ENCODE measurements at regions not wholly inside any gene's neighbourhood (a gene's known extent, or its start where the extent isn't known, plus 50 kb on each side); places are given as distances from the start of the nearest gene placed in this dataset.

GRCh38 chr3:46122091-46122490 is 86.0 kb downstream of the CCR1 start:
- DNase-seq (ENCODE audit: low spot score in 2 of 2) (no peak), ATAC-seq (no peak)
- no peak overlapping the region for H3K27ac Mint-ChIP-seq
- H3K4me3 Mint-ChIP-seq: no peak overlapping the region
- H3K4me1 Mint-ChIP-seq: no peaks in the 10 kb centered on the region
- no peaks in the 10 kb centered on the region for H3K36me3 Mint-ChIP-seq
- H3K9me3 Mint-ChIP-seq: no peaks in the 10 kb centered on the region

GRCh38 chr3:46120983-46121382 is 87.1 kb downstream of the CCR1 start:
- DNase-seq (ENCODE audit: low spot score in 2 of 2) (no peak), ATAC-seq (no peak)
- H3K4me1 Mint-ChIP-seq: no peaks in the 10 kb centered on the region
- H3K36me3 Mint-ChIP-seq: no peaks in the 10 kb centered on the region
- H3K27ac Mint-ChIP-seq: no peak overlapping the region
- H3K9me3 Mint-ChIP-seq: no peaks in the 10 kb centered on the region
- no peak overlapping the region for H3K4me3 Mint-ChIP-seq

GRCh38 chr3:46119709-46120498 is 88.2 kb downstream of the CCR1 start:
- no peak for DNase-seq (ENCODE audit: low spot score in 2 of 2)
- H3K4me3 Mint-ChIP-seq: no peak overlapping the region
- H3K27ac Mint-ChIP-seq: no peak overlapping the region
- H3K9me3 Mint-ChIP-seq: no peaks in the 10 kb centered on the region
- H3K36me3 Mint-ChIP-seq: no peaks in the 10 kb centered on the region
- ATAC-seq: no peak
- H3K4me1 Mint-ChIP-seq: no peaks in the 10 kb centered on the region

- Mint-ChIP-seq H3K4me3 (no peak overlapping the region), H3K36me3 (no peaks in the 10 kb centered on the region), H3K27ac (no peak overlapping the region), H3K9me3 (no peaks in the 10 kb centered on the region), H3K4me1 (peaks cover 6% of the 10 kb centered on the region)
- no peak for ATAC-seq
- DNase-seq (ENCODE audit: low spot score in 2 of 2): no peak
Observed at GRCh38 chr3:46119253-46119652, 88.9 kb downstream of the CCR1 start.

GRCh38 chr3:46116996-46117395 is 89.7 kb upstream of the XCR1 start:
- H3K4me1 Mint-ChIP-seq: peaks cover 24% of the 10 kb centered on the region
- no peak overlapping the region for H3K27ac Mint-ChIP-seq
- no peak for DNase-seq (ENCODE audit: low spot score in 2 of 2)
- H3K4me3 Mint-ChIP-seq: no peak overlapping the region
- H3K9me3 Mint-ChIP-seq: peaks cover 3% of the 10 kb centered on the region
- no peak for ATAC-seq
- H3K36me3 Mint-ChIP-seq: no peaks in the 10 kb centered on the region

GRCh38 chr3:46114323-46114988 is 87.2 kb upstream of the XCR1 start:
- no peak for DNase-seq (ENCODE audit: low spot score in 2 of 2)
- H3K27ac Mint-ChIP-seq: peak overlapping the region; percentile 60
- H3K4me1 Mint-ChIP-seq: peaks cover 47% of the 10 kb centered on the region
- H3K9me3 Mint-ChIP-seq: peaks cover 3% of the 10 kb centered on the region
- H3K4me3 Mint-ChIP-seq: no peak overlapping the region
- peaks cover under 1% of the 10 kb centered on the region for H3K36me3 Mint-ChIP-seq
- no peak for ATAC-seq

GRCh38 chr3:46113608-46114007 is 86.3 kb upstream of the XCR1 start:
- DNase-seq (ENCODE audit: low spot score in 2 of 2): no peak
- Mint-ChIP-seq H3K36me3 (peaks cover 6% of the 10 kb centered on the region), H3K4me3 (no peak overlapping the region), H3K27ac (peak overlapping the region; percentile 34), H3K9me3 (peaks cover 7% of the 10 kb centered on the region), H3K4me1 (peaks cover 56% of the 10 kb centered on the region)
- no peak for ATAC-seq

GRCh38 chr3:46112984-46113383 is 85.7 kb upstream of the XCR1 start:
- H3K27ac Mint-ChIP-seq: no peak overlapping the region
- peaks cover 62% of the 10 kb centered on the region for H3K4me1 Mint-ChIP-seq
- peaks cover 7% of the 10 kb centered on the region for H3K9me3 Mint-ChIP-seq
- no peak overlapping the region for H3K4me3 Mint-ChIP-seq
- peaks cover 6% of the 10 kb centered on the region for H3K36me3 Mint-ChIP-seq
- DNase-seq (ENCODE audit: low spot score in 2 of 2) (no peak), ATAC-seq (no peak)

- no peak overlapping the region for H3K27ac Mint-ChIP-seq
- peak; percentile 67 for ATAC-seq
- H3K4me3 Mint-ChIP-seq: no peak overlapping the region
- DNase-seq (ENCODE audit: low spot score in 2 of 2): no peak
- H3K9me3 Mint-ChIP-seq: peaks cover 7% of the 10 kb centered on the region
- peaks cover 6% of the 10 kb centered on the region for H3K36me3 Mint-ChIP-seq
- H3K4me1 Mint-ChIP-seq: peaks cover 69% of the 10 kb centered on the region
Observed at GRCh38 chr3:46112296-46112695, 85.0 kb upstream of the XCR1 start.

- Mint-ChIP-seq H3K9me3 (peaks cover 7% of the 10 kb centered on the region), H3K4me3 (peak overlapping the region; percentile 20), H3K36me3 (peaks cover 6% of the 10 kb centered on the region), H3K27ac (no peak overlapping the region), H3K4me1 (peaks cover 75% of the 10 kb centered on the region)
- DNase-seq (ENCODE audit: low spot score in 2 of 2) (no peak), ATAC-seq (peak; percentile 27)
Observed at GRCh38 chr3:46110701-46111493, 83.6 kb upstream of the XCR1 start.

- peak in 1 of 2 donors; percentile 67 for DNase-seq (ENCODE audit: low spot score in 2 of 2)
- Mint-ChIP-seq H3K4me1 (peaks cover 73% of the 10 kb centered on the region), H3K4me3 (peak overlapping the region; percentile 29), H3K36me3 (peaks cover 6% of the 10 kb centered on the region), H3K9me3 (peaks cover 7% of the 10 kb centered on the region), H3K27ac (peak overlapping the region; percentile 94)
- peak; percentile 2 for ATAC-seq
Observed at GRCh38 chr3:46107682-46108081, 80.4 kb upstream of the XCR1 start.

GRCh38 chr3:46105306-46105919 is 78.1 kb upstream of the XCR1 start:
- DNase-seq (ENCODE audit: low spot score in 2 of 2): no peak
- Mint-ChIP-seq H3K27ac (no peak overlapping the region), H3K9me3 (peaks cover 14% of the 10 kb centered on the region), H3K36me3 (peaks cover 6% of the 10 kb centered on the region), H3K4me3 (no peak overlapping the region), H3K4me1 (peaks cover 73% of the 10 kb centered on the region)
- ATAC-seq: no peak

- H3K4me1 Mint-ChIP-seq: peaks cover 74% of the 10 kb centered on the region
- peaks cover 6% of the 10 kb centered on the region for H3K36me3 Mint-ChIP-seq
- H3K9me3 Mint-ChIP-seq: peaks cover 14% of the 10 kb centered on the region
- peak overlapping the region; percentile 26 for H3K27ac Mint-ChIP-seq
- no peak for ATAC-seq
- H3K4me3 Mint-ChIP-seq: no peak overlapping the region
- no peak for DNase-seq (ENCODE audit: low spot score in 2 of 2)
Observed at GRCh38 chr3:46104706-46105105, 77.4 kb upstream of the XCR1 start.

GRCh38 chr3:46102780-46103130 is 75.5 kb upstream of the XCR1 start:
- H3K4me3 Mint-ChIP-seq: no peak overlapping the region
- DNase-seq (ENCODE audit: low spot score in 2 of 2): no peak
- peaks cover 9% of the 10 kb centered on the region for H3K9me3 Mint-ChIP-seq
- peak; percentile 35 for ATAC-seq
- peaks cover 74% of the 10 kb centered on the region for H3K4me1 Mint-ChIP-seq
- peaks cover 9% of the 10 kb centered on the region for H3K36me3 Mint-ChIP-seq
- peak overlapping the region; percentile 64 for H3K27ac Mint-ChIP-seq

- Mint-ChIP-seq H3K36me3 (peaks cover 13% of the 10 kb centered on the region), H3K9me3 (peaks cover 9% of the 10 kb centered on the region), H3K4me3 (no peak overlapping the region), H3K27ac (peak overlapping the region; percentile 64), H3K4me1 (peaks cover 74% of the 10 kb centered on the region)
- DNase-seq (ENCODE audit: low spot score in 2 of 2) (no peak), ATAC-seq (peak; percentile 19)
Observed at GRCh38 chr3:46102059-46102779, 74.9 kb upstream of the XCR1 start.

All from stimulated activated effector memory CD8-positive, alpha-beta T cell treated with anti-CD3 and anti-CD28 coated beads, Interleukin-12 subunit alpha, Interleukin-12 subunit beta, amount 100 ng/mL, for 72 hours (primary cell).